ENCODE measurements at regions not wholly inside any gene's neighbourhood (a gene's known extent, or its start where the extent isn't known, plus 50 kb on each side); places are given as distances from the start of the nearest gene placed in this dataset.

GRCh38 chr9:89891221-89891590 lies 286.4 kb downstream of the GADD45G start:
- TF ChIP-seq CTCF (IDR thresholded peaks at IDR 0.05; ENCODE audit: insufficient read depth, low read length, poor library complexity, severe bottlenecking) (no peak), EZH2phosphoT487 (conservative IDR thresholded peaks at IDR 0.05; ENCODE audit: low read length) (no peak)

All from SU-DHL-6 (cell line).